ENCODE measurements at regions not wholly inside any gene's neighbourhood (a gene's known extent, or its start where the extent isn't known, plus 50 kb on each side); places are given as distances from the start of the nearest gene placed in this dataset.

- DNase-seq (ENCODE audit: low read depth) = peak; percentile 23
- no peak overlapping the region for H3K4me3 ChIP-seq (ENCODE audit: low read depth, low read length)
- TF ChIP-seq CTCF (IDR thresholded peaks at IDR 0.05; ENCODE audit: control insufficient read depth, extremely low read depth, insufficient read depth) = peak; percentile 64
Observed at GRCh38 chr9:73269430-73270101, 117.9 kb downstream of the ANXA1 start.

GRCh38 chr9:73270967-73271721 lies 119.5 kb downstream of the ANXA1 start:
- DNase-seq (ENCODE audit: low read depth) = peak; percentile 8
- no peak for TF ChIP-seq CTCF (IDR thresholded peaks at IDR 0.05; ENCODE audit: control insufficient read depth, extremely low read depth, insufficient read depth)
- no peak overlapping the region for H3K4me3 ChIP-seq (ENCODE audit: low read depth, low read length)

- H3K4me3 ChIP-seq (ENCODE audit: low read depth, low read length) = no peak overlapping the region
- TF ChIP-seq CTCF (IDR thresholded peaks at IDR 0.05; ENCODE audit: control insufficient read depth, extremely low read depth, insufficient read depth) = no peak
- no peak for DNase-seq (ENCODE audit: low read depth)
Observed at GRCh38 chr9:73280113-73280512, 128.4 kb downstream of the ANXA1 start.

GRCh38 chr9:73284377-73284776 lies 132.7 kb downstream of the ANXA1 start:
- TF ChIP-seq CTCF (IDR thresholded peaks at IDR 0.05; ENCODE audit: control insufficient read depth, extremely low read depth, insufficient read depth) = no peak
- DNase-seq (ENCODE audit: low read depth) = no peak

GRCh38 chr9:73294336-73294735 lies 142.7 kb downstream of the ANXA1 start:
- DNase-seq (ENCODE audit: low read depth) = no peak
- no peak for TF ChIP-seq CTCF (IDR thresholded peaks at IDR 0.05; ENCODE audit: control insufficient read depth, extremely low read depth, insufficient read depth)
- no peak overlapping the region for H3K4me3 ChIP-seq (ENCODE audit: low read depth, low read length)

More at GRCh38 chr9:73284377-73284776, 132.7 kb downstream of the ANXA1 start:
- H3K4me3 ChIP-seq (ENCODE audit: low read depth, low read length) = no peak overlapping the region

GRCh38 chr9:73325983-73326382 lies 174.3 kb downstream of the ANXA1 start:
- H3K4me3 ChIP-seq (ENCODE audit: low read depth, low read length) = no peak overlapping the region
- no peak for TF ChIP-seq CTCF (IDR thresholded peaks at IDR 0.05; ENCODE audit: control insufficient read depth, extremely low read depth, insufficient read depth)
- DNase-seq (ENCODE audit: low read depth) = no peak

Data from LNCaP clone FGC (cell line).